Lower leg skin (tissue), 3 donors: ENCODE measurements at regions not wholly inside any gene's neighbourhood (a gene's known extent, or its start where the extent isn't known, plus 50 kb on each side); places are given as distances from the start of the nearest gene placed in this dataset.

Experiments
- POLR2A ChIP-seq, 2 donors: fragments of 450-650 bp; IDR thresholded peaks; one replicate each; pipeline ENCODE4 v1.6.1; 2016 to 2017; ENCODE audit warnings: antibody characterized with exemption in 2 of 2, mild to moderate bottlenecking in 1 of 2, moderate library complexity in 1 of 2
- TF ChIP-seq, protein P1 (sequence below), 3 donors: fragments of 450-650 bp; IDR thresholded peaks; one replicate each; pipeline ENCODE4 v1.5.1; 2016; ENCODE audit warnings: antibody characterized with exemption in 3 of 3, mild to moderate bottlenecking in 3 of 3, moderate library complexity in 2 of 3

DNA sequence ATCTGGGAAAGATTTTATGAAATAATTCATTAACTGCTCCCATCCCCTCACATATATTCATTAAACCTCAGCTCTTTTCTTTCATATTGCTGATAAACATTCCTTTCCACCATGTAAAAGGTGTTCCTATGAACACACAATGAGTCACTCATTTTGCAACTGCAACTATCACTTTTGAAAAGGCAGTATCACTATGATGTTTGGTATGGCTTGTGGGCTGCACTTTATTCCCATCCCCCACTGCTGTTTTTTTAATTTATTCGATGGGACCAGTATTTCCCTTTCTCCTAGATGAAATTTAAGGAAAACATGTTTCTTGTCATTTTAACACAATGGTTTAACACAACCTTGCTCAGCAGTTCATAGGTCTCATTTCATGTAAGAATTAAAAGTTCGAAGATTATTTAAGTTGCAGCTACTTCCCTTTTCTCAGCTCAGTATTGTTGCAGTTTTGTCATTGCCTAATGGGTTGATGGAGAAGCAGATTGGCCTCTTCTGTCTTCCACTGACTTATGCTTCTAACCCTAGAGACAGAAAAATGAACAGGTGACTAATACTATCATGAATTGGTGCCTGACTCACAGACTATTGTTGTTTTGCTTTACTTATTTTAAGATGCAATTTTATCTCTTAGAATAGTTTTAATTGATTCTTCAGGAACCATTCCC is 280.3 kb downstream of the ZPLD1 start:
- TF ChIP-seq, protein P1, sequence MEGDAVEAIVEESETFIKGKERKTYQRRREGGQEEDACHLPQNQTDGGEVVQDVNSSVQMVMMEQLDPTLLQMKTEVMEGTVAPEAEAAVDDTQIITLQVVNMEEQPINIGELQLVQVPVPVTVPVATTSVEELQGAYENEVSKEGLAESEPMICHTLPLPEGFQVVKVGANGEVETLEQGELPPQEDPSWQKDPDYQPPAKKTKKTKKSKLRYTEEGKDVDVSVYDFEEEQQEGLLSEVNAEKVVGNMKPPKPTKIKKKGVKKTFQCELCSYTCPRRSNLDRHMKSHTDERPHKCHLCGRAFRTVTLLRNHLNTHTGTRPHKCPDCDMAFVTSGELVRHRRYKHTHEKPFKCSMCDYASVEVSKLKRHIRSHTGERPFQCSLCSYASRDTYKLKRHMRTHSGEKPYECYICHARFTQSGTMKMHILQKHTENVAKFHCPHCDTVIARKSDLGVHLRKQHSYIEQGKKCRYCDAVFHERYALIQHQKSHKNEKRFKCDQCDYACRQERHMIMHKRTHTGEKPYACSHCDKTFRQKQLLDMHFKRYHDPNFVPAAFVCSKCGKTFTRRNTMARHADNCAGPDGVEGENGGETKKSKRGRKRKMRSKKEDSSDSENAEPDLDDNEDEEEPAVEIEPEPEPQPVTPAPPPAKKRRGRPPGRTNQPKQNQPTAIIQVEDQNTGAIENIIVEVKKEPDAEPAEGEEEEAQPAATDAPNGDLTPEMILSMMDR (IDR thresholded peaks at IDR 0.05): no peak
- TF ChIP-seq POLR2A (IDR thresholded peaks at IDR 0.05): no peak
